SK-N-SH (cell line): ENCODE measurements at regions not wholly inside any gene's neighbourhood (a gene's known extent, or its start where the extent isn't known, plus 50 kb on each side); places are given as distances from the start of the nearest gene placed in this dataset.

Experiments used
- CTCF ChIA-PET: fragments of 300-600, 350-600 bp; formaldehyde crosslinking; extraction: SDS; loops from one replicate; lab custom pipeline; 2021; lab: Yijun Ruan, JAX
- POLR2A ChIA-PET: fragments of 350-600 bp; sonication (Branson Sonifier 250); formaldehyde crosslinking; extraction: SDS; loops from one replicate; lab custom pipeline; 2020; ENCODE audit warnings: antibody characterized with exemption, inconsistent platforms; lab: Yijun Ruan, JAX
- DNase-seq: peaks from one replicate; pipeline ENCODE4 v3.0.0; 2012
- H2AFZ ChIP-seq: fragments of 200-600 bp; sonication (generic); 2 replicates; pipeline ENCODE4 v1.8.1; 2016; ENCODE audit warnings: antibody characterized with exemption, mild to moderate bottlenecking, low read depth
- H3F3A ChIP-seq: fragments of 200-600 bp; sonication (generic); replicated peaks from 2 replicates; pipeline ENCODE3; 2016; ENCODE audit warnings: antibody characterized with exemption, mild to moderate bottlenecking; ENCODE audit not compliant: insufficient read depth
- H3K27ac ChIP-seq, 2 experiments: fragments of 200-500 bp in 1 of 2; fragments of 200-600 bp in 1 of 2; sonication (Bioruptor generic) in 1 of 2; sonication (generic), shearing (Covaris generic) in 1 of 2; 2 replicates each; pipeline versions ENCODE4 v1.5.1 to v1.6.1; 2014 to 2016; ENCODE audit warnings: low read depth in 2 of 2, inconsistent platforms in 1 of 2, low read length in 1 of 2, mild to moderate bottlenecking in 1 of 2, mixed read lengths in 1 of 2
- H3K27me3 ChIP-seq: fragments of 200-600 bp; sonication (generic), shearing (Covaris generic); 2 replicates; pipeline ENCODE4 v1.6.1; 2016; ENCODE audit warnings: mixed run types; ENCODE audit not compliant: insufficient read depth
- H3K36me3 ChIP-seq, 2 experiments: fragments of 200-500 bp in 1 of 2; fragments of 200-600 bp in 1 of 2; sonication (Bioruptor generic) in 1 of 2; sonication (generic) in 1 of 2; replicated peaks in 1 of 2; 2 replicates each; pipeline versions ENCODE3 to v1.5.1; 2014 to 2016; ENCODE audit warnings: low read length in 1 of 2, mild to moderate bottlenecking in 1 of 2; ENCODE audit not compliant: insufficient read depth in 2 of 2, control insufficient read depth in 1 of 2
- H3K4me1 ChIP-seq, 2 experiments: fragments of 200-500 bp in 1 of 2; fragments of 200-600 bp in 1 of 2; sonication (Bioruptor generic) in 1 of 2; sonication (generic), shearing (Covaris generic) in 1 of 2; 2 replicates each; pipeline versions ENCODE4 v1.5.1 to v1.6.1; 2014 to 2016; ENCODE audit warnings: low read depth in 1 of 2, low read length in 1 of 2, mixed run types in 1 of 2; ENCODE audit not compliant: insufficient read depth in 2 of 2, control insufficient read depth in 1 of 2
- H3K4me2 ChIP-seq: fragments of 200-600 bp; sonication (generic), shearing (Covaris generic); 2 replicates; pipeline ENCODE4 v1.6.1; 2017; ENCODE audit warnings: mixed run types
- H3K4me3 ChIP-seq, 2 experiments: fragments of 200-500 bp in 1 of 2; fragments of 200-600 bp in 1 of 2; sonication (Bioruptor generic) in 1 of 2; sonication (generic), shearing (Covaris generic) in 1 of 2; 2 replicates each; pipeline versions ENCODE4 v1.5.1 to v1.8.1; 2014 to 2016; ENCODE audit warnings: low read depth in 2 of 2, inconsistent platforms in 1 of 2, low read length in 1 of 2, mild to moderate bottlenecking in 1 of 2, mixed read lengths in 1 of 2, moderate library complexity in 1 of 2
- H3K79me2 ChIP-seq: fragments of 200-600 bp; sonication (generic); 2 replicates; pipeline ENCODE4 v1.8.1; 2017; ENCODE audit warnings: mild to moderate bottlenecking; ENCODE audit not compliant: insufficient read depth
- H3K9ac ChIP-seq: fragments of 200-600 bp; sonication (generic); 2 replicates; pipeline ENCODE4 v1.6.1; 2017; ENCODE audit warnings: mixed run types
- H3K9me2 ChIP-seq: fragments of 200-600 bp; sonication (generic); 2 replicates; pipeline ENCODE4 v1.6.1; 2017; ENCODE audit warnings: mixed run types
- H3K9me3 ChIP-seq: fragments of 200-600 bp; sonication (generic); 2 replicates; pipeline ENCODE4 v1.6.1; 2017; ENCODE audit warnings: mixed run types, mild to moderate bottlenecking, moderate library complexity
- H4K20me1 ChIP-seq: fragments of 200-600 bp; sonication (generic); 2 replicates; pipeline ENCODE4 v1.6.1; 2017; ENCODE audit warnings: mild to moderate bottlenecking, mixed run types; ENCODE audit not compliant: insufficient read depth
- CHD2 ChIP-seq: fragments of 150-350 bp; IDR thresholded peaks from 2 replicates; pipeline ENCODE4 v1.6.1; 2018; ENCODE audit warnings: low read length; ENCODE audit not compliant: partially characterized antibody
- EZH2phosphoT487 ChIP-seq: fragments of 200-600 bp; sonication (generic); IDR thresholded peaks from 2 replicates; pipeline ENCODE4 v1.6.1; 2017; ENCODE audit warnings: low read depth, mixed run types, mild to moderate bottlenecking, antibody characterized with exemption, moderate library complexity, borderline replicate concordance
- GABPA ChIP-seq: IDR thresholded peaks from 2 replicates; pipeline ENCODE4 v1.4.0; 2012; ENCODE audit warnings: low read depth, mild to moderate bottlenecking
- JUND ChIP-seq: IDR thresholded peaks from 2 replicates; pipeline ENCODE4 v1.4.0; 2012
- RFX5 ChIP-seq: IDR thresholded peaks from 2 replicates; pipeline ENCODE4 v1.6.1; 2012; ENCODE audit warnings: mild to moderate bottlenecking, improper control_type of control experiment, low read length
- RXRA ChIP-seq: IDR thresholded peaks from 2 replicates; pipeline ENCODE4 v1.4.0; 2012; ENCODE audit warnings: low read depth, mild to moderate bottlenecking, borderline replicate concordance
- SIN3A ChIP-seq: IDR thresholded peaks from 2 replicates; pipeline ENCODE4 v1.6.1; 2012; ENCODE audit warnings: low read depth, mild to moderate bottlenecking, low read length, moderate library complexity, borderline replicate concordance
- TAF1 ChIP-seq: IDR thresholded peaks from 2 replicates; pipeline ENCODE4 v1.6.1; 2012; ENCODE audit warnings: low read depth, mild to moderate bottlenecking, low read length, moderate library complexity, borderline replicate concordance
- YY1 ChIP-seq: IDR thresholded peaks from 2 replicates; pipeline ENCODE4 v1.4.0; 2012; ENCODE audit warnings: low read depth, mild to moderate bottlenecking
- WGBS: methylation state at CpG from one replicate; pipeline ENCODE4 v1.1.6; 2017; ENCODE audit warnings: low lambda C conversion rate; 5-methylcytosine and 5-hydroxymethylcytosine counted together
- TF ChIP-seq, protein P1 (sequence below): IDR thresholded peaks from 2 replicates; pipeline ENCODE4; 2012
- TF ChIP-seq, protein P2 (sequence below): IDR thresholded peaks from 2 replicates; pipeline ENCODE4 v1.6.1; 2012; ENCODE audit warnings: mild to moderate bottlenecking, low read depth, low read length, moderate library complexity
- TF ChIP-seq, protein P3 (sequence below): fragments of 200-600 bp; sonication (generic); IDR thresholded peaks from 2 replicates; pipeline ENCODE4 v1.6.1; 2017; ENCODE audit warnings: antibody characterized with exemption, mild to moderate bottlenecking, moderate library complexity

DNA sequence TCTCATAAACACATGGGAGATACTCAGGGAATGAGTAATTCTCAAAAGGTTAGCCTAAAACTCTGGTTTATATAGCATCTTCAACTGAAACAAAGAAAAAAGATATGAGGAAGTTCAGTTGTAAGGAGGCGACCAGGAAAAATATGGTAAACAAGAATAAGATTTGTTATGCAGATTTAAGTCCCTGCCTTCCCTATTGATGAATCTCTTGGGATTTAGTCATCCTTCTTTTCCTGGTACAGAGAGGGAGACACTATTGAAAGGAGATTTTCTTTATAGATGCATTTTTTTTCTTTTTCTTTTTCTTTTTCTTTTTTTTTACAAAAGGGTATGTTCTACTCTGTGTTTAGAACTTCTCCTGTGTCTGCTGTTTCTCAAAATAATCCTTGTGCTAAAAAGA, 557.5 kb downstream of the DNAJB9 start:
- no peak overlapping the region for H2AFZ ChIP-seq
- H3K9me2 ChIP-seq = no peaks in the 10 kb centered on the region
- TF ChIP-seq CHD2 (no peak), GABPA (no peak), EZH2phosphoT487 (no peak), YY1 (no peak), JUND (no peak)
- H3K4me1 ChIP-seq = no peaks in the 10 kb centered on the region
- no peak overlapping the region for H3K27ac ChIP-seq
- no peaks in the 10 kb centered on the region for H3F3A ChIP-seq
- ChIA-PET CTCF (no interaction called here), POLR2A (interaction anchor here (0.6 kb wide), 1 partner anchor 251 kb away, joined by 3 read pairs; no protein-coding TSS in a partner anchor)
- H3K79me2 ChIP-seq = no peaks in the 10 kb centered on the region
- no peak overlapping the region for H3K4me2 ChIP-seq
- WGBS = 21% methylated on average over 1 of the region's 1 CpG
- no peaks in the 10 kb centered on the region for H4K20me1 ChIP-seq
- H3K9me3 ChIP-seq = peaks cover 5% of the 10 kb centered on the region; the same call in 1 of the 2 replicates
- DNase-seq = no peak
- H3K36me3 ChIP-seq = no peaks in the 10 kb centered on the region
- H3K9ac ChIP-seq = no peak overlapping the region
- no peak overlapping the region for H3K4me3 ChIP-seq
- no peaks in the 10 kb centered on the region for H3K27me3 ChIP-seq

- TF ChIP-seq, protein P1, sequence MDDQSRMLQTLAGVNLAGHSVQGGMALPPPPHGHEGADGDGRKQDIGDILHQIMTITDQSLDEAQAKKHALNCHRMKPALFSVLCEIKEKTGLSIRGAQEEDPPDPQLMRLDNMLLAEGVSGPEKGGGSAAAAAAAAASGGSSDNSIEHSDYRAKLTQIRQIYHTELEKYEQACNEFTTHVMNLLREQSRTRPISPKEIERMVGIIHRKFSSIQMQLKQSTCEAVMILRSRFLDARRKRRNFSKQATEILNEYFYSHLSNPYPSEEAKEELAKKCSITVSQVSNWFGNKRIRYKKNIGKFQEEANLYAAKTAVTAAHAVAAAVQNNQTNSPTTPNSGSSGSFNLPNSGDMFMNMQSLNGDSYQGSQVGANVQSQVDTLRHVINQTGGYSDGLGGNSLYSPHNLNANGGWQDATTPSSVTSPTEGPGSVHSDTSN = no peak
- TF ChIP-seq, protein P2, sequence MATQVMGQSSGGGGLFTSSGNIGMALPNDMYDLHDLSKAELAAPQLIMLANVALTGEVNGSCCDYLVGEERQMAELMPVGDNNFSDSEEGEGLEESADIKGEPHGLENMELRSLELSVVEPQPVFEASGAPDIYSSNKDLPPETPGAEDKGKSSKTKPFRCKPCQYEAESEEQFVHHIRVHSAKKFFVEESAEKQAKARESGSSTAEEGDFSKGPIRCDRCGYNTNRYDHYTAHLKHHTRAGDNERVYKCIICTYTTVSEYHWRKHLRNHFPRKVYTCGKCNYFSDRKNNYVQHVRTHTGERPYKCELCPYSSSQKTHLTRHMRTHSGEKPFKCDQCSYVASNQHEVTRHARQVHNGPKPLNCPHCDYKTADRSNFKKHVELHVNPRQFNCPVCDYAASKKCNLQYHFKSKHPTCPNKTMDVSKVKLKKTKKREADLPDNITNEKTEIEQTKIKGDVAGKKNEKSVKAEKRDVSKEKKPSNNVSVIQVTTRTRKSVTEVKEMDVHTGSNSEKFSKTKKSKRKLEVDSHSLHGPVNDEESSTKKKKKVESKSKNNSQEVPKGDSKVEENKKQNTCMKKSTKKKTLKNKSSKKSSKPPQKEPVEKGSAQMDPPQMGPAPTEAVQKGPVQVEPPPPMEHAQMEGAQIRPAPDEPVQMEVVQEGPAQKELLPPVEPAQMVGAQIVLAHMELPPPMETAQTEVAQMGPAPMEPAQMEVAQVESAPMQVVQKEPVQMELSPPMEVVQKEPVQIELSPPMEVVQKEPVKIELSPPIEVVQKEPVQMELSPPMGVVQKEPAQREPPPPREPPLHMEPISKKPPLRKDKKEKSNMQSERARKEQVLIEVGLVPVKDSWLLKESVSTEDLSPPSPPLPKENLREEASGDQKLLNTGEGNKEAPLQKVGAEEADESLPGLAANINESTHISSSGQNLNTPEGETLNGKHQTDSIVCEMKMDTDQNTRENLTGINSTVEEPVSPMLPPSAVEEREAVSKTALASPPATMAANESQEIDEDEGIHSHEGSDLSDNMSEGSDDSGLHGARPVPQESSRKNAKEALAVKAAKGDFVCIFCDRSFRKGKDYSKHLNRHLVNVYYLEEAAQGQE = no peak
- TF ChIP-seq SIN3A (no peak), TAF1 (no peak), YY1 (no peak), RFX5 (no peak), RXRA (no peak), GABPA (no peak)
- TF ChIP-seq, protein P3, sequence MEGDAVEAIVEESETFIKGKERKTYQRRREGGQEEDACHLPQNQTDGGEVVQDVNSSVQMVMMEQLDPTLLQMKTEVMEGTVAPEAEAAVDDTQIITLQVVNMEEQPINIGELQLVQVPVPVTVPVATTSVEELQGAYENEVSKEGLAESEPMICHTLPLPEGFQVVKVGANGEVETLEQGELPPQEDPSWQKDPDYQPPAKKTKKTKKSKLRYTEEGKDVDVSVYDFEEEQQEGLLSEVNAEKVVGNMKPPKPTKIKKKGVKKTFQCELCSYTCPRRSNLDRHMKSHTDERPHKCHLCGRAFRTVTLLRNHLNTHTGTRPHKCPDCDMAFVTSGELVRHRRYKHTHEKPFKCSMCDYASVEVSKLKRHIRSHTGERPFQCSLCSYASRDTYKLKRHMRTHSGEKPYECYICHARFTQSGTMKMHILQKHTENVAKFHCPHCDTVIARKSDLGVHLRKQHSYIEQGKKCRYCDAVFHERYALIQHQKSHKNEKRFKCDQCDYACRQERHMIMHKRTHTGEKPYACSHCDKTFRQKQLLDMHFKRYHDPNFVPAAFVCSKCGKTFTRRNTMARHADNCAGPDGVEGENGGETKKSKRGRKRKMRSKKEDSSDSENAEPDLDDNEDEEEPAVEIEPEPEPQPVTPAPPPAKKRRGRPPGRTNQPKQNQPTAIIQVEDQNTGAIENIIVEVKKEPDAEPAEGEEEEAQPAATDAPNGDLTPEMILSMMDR = no peak
- TF ChIP-seq, all 33 proteins: peak for 0
These were observed 561.5 kb downstream of the DNAJB9 start for GRCh38 chr7:109131141-109131540.

More at GRCh38 chr7:109131141-109131540, 561.5 kb downstream of the DNAJB9 start:
- no peaks in the 10 kb centered on the region for H3K9me2 ChIP-seq
- no peak overlapping the region for H3K4me2 ChIP-seq
- no peak overlapping the region for H3K9ac ChIP-seq
- H3K9me3 ChIP-seq = peaks cover 5% of the 10 kb centered on the region; the same call in 1 of the 2 replicates
- no peaks in the 10 kb centered on the region for H3K79me2 ChIP-seq
- POLR2A ChIA-PET = no interaction called here
- H2AFZ ChIP-seq = no peak overlapping the region
- no peak for DNase-seq
- no peak overlapping the region for H3K27ac ChIP-seq
- no peak overlapping the region for H3K4me3 ChIP-seq
- 3% methylated on average over 1 of the region's 1 CpG for WGBS
- no peaks in the 10 kb centered on the region for H3K36me3 ChIP-seq
- no peaks in the 10 kb centered on the region for H3F3A ChIP-seq
- H3K27me3 ChIP-seq = no peaks in the 10 kb centered on the region
- no peaks in the 10 kb centered on the region for H3K4me1 ChIP-seq
- no peaks in the 10 kb centered on the region for H4K20me1 ChIP-seq
- CTCF ChIA-PET = interaction anchor here (0.6 kb wide), 1 partner anchor 1187 kb away, joined by 3 read pairs; no protein-coding TSS in a partner anchor
